ENCODE measurements at regions not wholly inside any gene's neighbourhood (a gene's known extent, or its start where the extent isn't known, plus 50 kb on each side); places are given as distances from the start of the nearest gene placed in this dataset.

DNA sequence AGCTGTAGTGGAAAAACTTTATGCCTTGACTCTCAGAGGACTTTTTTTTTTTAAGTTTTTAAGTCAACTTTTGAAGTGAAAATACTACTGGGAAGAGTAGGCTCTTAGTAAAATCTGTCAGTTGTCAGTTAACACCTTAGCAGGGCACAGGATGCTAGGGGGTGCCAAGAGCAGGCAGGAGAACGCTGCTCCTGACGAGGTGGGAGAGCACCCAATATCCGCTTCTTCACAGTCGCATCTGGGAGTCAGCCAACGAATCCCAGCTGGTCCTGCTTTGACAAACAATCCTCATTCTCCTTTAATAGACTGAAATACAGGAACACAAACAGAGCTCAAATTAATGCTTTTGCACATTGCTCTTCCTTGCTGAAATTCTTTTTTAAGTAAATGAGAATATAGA, 709.5 kb upstream of the ACVR2A start:
- DNase-seq (ENCODE audit: low read depth in 2 of 2) = no peak

GRCh38 chr2:147133286-147133908, 711.4 kb upstream of the ACVR2A start:
- DNase-seq (ENCODE audit: low read depth in 2 of 2) = no peak

GRCh38 chr2:147125145-147125544, 719.7 kb upstream of the ACVR2A start:
- DNase-seq (ENCODE audit: low read depth in 2 of 2) = no peak

DNA sequence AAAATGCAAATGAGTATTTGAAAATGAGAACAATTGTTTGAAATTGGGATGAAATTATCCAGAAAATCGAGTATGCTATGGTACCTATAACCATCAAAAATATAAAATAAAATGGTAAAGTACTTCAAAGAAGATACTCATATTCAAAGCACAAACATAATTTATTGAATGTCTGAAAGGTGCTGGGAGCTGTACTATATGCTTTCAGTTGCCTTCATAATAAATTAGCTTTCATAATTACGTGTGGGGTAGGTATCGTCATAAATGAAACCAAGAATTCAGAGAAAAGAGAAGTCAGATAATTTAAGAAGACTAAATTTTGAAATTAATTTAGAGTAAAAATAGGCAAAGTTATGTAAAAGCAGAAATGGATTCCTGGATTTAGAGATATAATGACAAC, 721.9 kb upstream of the ACVR2A start:
- DNase-seq (ENCODE audit: low read depth in 2 of 2) = no peak

- DNase-seq (ENCODE audit: low read depth in 2 of 2) = no peak
Observed at GRCh38 chr2:147110962-147111361, 733.9 kb upstream of the ACVR2A start.

GRCh38 chr2:147110317-147110716, 734.5 kb upstream of the ACVR2A start:
- no peak for DNase-seq (ENCODE audit: low read depth in 2 of 2)

GRCh38 chr2:147109291-147109690, 735.5 kb upstream of the ACVR2A start:
- no peak for DNase-seq (ENCODE audit: low read depth in 2 of 2)

GRCh38 chr2:147108548-147108947, 736.3 kb upstream of the ACVR2A start:
- no peak for DNase-seq (ENCODE audit: low read depth in 2 of 2)

DNA sequence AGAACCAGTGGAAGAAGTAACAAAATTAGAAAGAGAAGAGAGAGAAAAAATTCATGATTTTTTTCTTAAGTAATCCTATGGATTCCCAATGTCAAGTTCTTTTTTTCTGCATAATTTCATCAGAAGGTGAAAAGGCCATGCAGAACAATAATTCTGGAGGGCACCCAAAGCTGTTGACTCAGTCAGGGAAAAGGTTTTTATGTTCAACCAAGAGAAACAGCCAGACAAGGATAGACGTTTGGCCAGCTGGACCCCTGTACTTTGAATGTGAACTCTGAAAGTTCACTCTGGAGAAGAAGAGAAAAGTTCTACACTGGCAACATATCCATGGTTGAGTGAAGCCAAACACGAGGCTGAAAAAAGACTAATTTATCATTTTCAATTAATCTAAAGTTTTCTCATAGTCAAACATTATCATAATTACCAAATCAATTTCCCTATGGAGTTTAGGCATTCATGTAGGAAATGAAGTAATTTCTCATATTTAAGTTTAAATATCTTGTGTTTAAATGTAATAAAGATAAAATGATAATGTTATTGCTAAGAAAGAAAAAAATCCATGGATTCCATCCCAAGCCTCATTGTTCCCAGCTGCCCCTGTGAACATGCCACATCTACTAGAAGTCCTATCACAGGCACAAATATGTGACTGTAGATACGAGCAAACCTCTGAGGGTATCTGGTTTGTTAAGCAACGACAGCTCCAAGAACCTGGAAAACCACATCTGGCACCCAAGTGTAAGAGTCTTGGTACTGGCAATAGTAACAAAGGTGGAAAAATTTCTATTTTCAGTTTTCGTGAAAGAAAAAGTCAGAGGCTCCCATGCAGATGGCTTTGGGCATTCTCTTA, 742.7 kb upstream of the ACVR2A start:
- no peak for DNase-seq (ENCODE audit: low read depth in 2 of 2)

GRCh38 chr2:147100406-147101035, 744.3 kb upstream of the ACVR2A start:
- no peak for DNase-seq (ENCODE audit: low read depth in 2 of 2)

DNA sequence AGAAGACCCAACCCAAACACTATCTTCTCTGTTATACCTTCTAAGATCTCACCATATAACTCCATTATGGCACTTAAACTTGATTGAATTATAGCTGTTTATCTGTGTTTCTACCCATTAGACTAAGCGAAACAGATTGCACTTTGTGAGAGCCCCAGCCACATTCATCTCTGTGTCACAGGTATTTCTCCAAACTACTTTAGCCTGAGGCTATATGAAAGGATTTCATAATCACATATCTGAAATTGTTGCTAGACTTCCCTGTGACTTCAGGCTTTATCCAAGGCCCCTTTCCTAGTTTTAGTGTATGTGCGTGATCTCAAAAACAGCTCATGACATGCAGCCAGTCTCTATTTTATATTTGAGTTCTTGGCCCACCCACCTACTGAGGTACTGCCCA, 745.0 kb upstream of the ACVR2A start:
- no peak for DNase-seq (ENCODE audit: low read depth in 2 of 2)

- DNase-seq (ENCODE audit: low read depth in 2 of 2) = no peak
Observed at GRCh38 chr2:147098940-147099339, 745.9 kb upstream of the ACVR2A start.

GRCh38 chr2:147097747-147098146, 747.1 kb upstream of the ACVR2A start:
- no peak for DNase-seq (ENCODE audit: low read depth in 2 of 2)

DNA sequence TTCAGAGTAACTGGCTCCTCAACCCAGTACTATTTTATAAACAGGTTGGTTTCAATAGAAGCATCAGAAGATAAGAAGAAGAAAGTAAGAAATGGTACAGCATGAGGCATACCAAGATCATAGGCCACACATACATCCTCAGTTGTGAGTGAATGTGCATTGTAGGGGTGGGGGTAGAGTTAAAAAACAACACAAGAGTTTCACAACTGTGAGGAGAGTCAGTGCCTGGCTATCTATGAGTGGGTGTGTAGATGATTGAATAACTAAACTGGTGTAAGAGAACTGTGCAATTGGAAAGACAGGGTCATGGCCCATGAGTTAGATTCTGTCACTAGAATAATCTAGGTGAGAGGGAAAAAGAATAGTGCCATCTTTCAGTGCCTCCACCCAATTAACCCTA, 748.2 kb upstream of the ACVR2A start:
- no peak for DNase-seq (ENCODE audit: low read depth in 2 of 2)

GRCh38 chr2:147095376-147095775, 749.5 kb upstream of the ACVR2A start:
- DNase-seq (ENCODE audit: low read depth in 2 of 2) = no peak

- DNase-seq (ENCODE audit: low read depth in 2 of 2) = no peak
Observed at GRCh38 chr2:147094077-147094476, 750.8 kb upstream of the ACVR2A start.

GRCh38 chr2:147092266-147092665, 752.6 kb upstream of the ACVR2A start:
- no peak for DNase-seq (ENCODE audit: low read depth in 2 of 2)

GRCh38 chr2:147091448-147091847, 753.4 kb upstream of the ACVR2A start:
- no peak for DNase-seq (ENCODE audit: low read depth in 2 of 2)

DNA sequence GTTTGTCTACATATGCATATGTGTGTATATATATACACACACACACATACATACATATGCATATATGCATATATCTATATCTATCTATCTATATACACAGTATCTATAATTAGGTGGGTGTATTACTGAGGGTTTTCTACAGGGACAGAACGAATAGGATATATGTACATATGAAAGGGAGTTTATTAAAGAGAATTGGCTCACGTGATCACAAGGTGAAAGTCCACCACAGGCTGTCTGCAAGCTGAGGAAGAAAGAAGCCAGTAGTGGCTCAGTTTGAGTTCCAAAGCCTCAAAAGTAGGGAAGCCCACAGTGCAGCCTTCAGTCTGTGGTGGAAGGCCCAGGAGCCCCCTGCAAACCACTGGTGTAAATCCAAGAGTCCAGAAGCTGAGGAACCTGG, 756.0 kb upstream of the ACVR2A start:
- DNase-seq (ENCODE audit: low read depth in 2 of 2) = no peak

GRCh38 chr2:147086715-147087114, 758.1 kb upstream of the ACVR2A start:
- no peak for DNase-seq (ENCODE audit: low read depth in 2 of 2)

DNA sequence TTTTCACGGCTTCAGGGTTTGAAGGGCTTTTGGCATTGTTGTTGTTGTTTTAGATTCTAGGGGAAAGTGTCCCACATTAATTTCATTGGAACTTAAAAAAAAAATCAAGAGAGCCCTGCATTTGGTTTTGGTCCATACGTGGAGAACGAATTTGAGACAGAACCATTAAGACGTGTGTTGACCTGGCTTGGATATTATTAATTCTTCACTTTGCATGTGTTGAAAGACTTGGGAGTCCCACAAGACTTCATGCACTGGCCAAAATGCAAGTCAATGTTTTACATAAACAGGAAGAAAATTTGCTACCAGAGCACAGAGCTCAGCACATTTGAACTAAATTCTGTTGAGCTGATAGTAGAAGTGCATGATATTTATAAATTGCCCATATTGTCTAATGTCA, 761.2 kb upstream of the ACVR2A start:
- no peak for DNase-seq (ENCODE audit: low read depth in 2 of 2)

GRCh38 chr2:147082850-147083522, 761.8 kb upstream of the ACVR2A start:
- no peak for DNase-seq (ENCODE audit: low read depth in 2 of 2)
